HUES6 (cell line): ENCODE measurements at regions not wholly inside any gene's neighbourhood (a gene's known extent, or its start where the extent isn't known, plus 50 kb on each side); places are given as distances from the start of the nearest gene placed in this dataset.

Source experiments
- H3K27ac ChIP-seq: 2 replicates; pipeline ENCODE4 v1.7.0; 2013; ENCODE audit warnings: low read depth, mild to moderate bottlenecking, low read length, inconsistent platforms
- H3K27me3 ChIP-seq: 2 replicates; pipeline ENCODE4 v1.6.1; 2013; ENCODE audit warnings: low read length; ENCODE audit not compliant: control insufficient read depth, insufficient read depth
- H3K36me3 ChIP-seq: 2 replicates; pipeline ENCODE4 v1.6.1; 2013; ENCODE audit warnings: low read length; ENCODE audit not compliant: control insufficient read depth, insufficient read depth
- H3K4me1 ChIP-seq: 2 replicates; pipeline ENCODE4 v1.6.1; 2013; ENCODE audit warnings: low read length; ENCODE audit not compliant: control insufficient read depth, insufficient read depth
- H3K4me3 ChIP-seq: 2 replicates; pipeline ENCODE4 v1.5.1; 2013; ENCODE audit warnings: low read depth, low read length
- H3K9ac ChIP-seq: one replicate; pipeline ENCODE4 v1.6.1; 2013; ENCODE audit warnings: mild to moderate bottlenecking, low read length
- H3K9me3 ChIP-seq: 2 replicates; pipeline ENCODE4 v1.6.1; 2013; ENCODE audit warnings: low read depth, low read length; ENCODE audit not compliant: control insufficient read depth, insufficient read depth

DNA sequence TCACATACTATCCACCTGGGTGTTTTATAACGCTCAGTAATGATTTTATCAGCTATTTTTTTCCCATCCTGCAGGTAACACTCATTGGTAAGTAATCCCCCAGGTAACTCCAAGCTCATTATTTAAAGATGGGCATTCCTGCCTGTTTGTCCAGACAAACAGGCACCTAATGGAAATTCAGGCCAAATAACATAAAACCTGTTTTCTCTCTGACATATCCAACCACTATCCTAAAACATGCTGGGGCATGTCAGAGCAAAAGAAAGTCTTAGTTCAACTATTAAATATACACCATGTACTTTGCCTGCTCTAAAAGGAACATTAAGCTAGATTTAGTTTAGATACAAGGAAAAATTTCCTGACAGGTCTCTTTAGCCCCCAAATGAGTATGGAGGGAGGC is 987.7 kb downstream of the TTLL7 start:
- H3K36me3 ChIP-seq = no peaks in the 10 kb centered on the region

DNA sequence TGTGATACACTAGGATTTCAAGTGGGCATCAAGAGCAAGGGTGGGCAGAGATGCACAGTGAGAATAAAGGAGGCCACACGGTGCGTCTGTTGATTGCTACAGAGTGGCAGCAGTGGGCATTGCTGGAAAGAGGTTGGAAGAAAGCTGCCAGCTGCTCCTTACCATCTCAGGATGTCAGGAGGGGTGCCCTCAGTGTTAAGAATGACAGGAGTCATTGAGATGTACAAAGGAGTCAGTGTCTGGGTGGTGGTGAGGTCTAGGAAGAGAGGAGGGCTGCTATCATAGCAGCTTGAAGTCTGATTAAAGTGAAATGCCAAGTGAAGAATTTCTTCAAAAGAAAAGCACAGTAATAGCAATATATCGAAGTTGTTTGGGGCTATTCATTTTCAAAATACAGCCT is 992.7 kb downstream of the TTLL7 start:
- Histone ChIP-seq H3K9ac (no peak overlapping the region), H3K4me3 (no peak overlapping the region), H3K27ac (no peak overlapping the region), H3K36me3 (no peaks in the 10 kb centered on the region), H3K4me1 (no peaks in the 10 kb centered on the region), H3K9me3 (no peaks in the 10 kb centered on the region), H3K27me3 (no peaks in the 10 kb centered on the region)

More for the DNA sequence above, 987.7 kb downstream of the TTLL7 start:
- no peaks in the 10 kb centered on the region for H3K27me3 ChIP-seq
- no peak overlapping the region for H3K9ac ChIP-seq
- H3K4me1 ChIP-seq = no peaks in the 10 kb centered on the region
- no peak overlapping the region for H3K4me3 ChIP-seq
- H3K27ac ChIP-seq = no peak overlapping the region
- no peaks in the 10 kb centered on the region for H3K9me3 ChIP-seq

GRCh38 chr1:83000286-83000685 is 998.6 kb downstream of the TTLL7 start:
- Histone ChIP-seq H3K27ac (no peak overlapping the region), H3K4me3 (no peak overlapping the region), H3K36me3 (no peaks in the 10 kb centered on the region), H3K9ac (no peak overlapping the region), H3K9me3 (no peaks in the 10 kb centered on the region), H3K4me1 (no peaks in the 10 kb centered on the region), H3K27me3 (no peaks in the 10 kb centered on the region)

- no peak overlapping the region for H3K9ac ChIP-seq
- no peak overlapping the region for H3K4me3 ChIP-seq
- no peaks in the 10 kb centered on the region for H3K27me3 ChIP-seq
- H3K36me3 ChIP-seq = no peaks in the 10 kb centered on the region
- H3K4me1 ChIP-seq = no peaks in the 10 kb centered on the region
- peaks cover 3% of the 10 kb centered on the region for H3K9me3 ChIP-seq
- H3K27ac ChIP-seq = no peak overlapping the region
These were observed 1003.0 kb downstream of the TTLL7 start for GRCh38 chr1:82995951-82996350.

DNA sequence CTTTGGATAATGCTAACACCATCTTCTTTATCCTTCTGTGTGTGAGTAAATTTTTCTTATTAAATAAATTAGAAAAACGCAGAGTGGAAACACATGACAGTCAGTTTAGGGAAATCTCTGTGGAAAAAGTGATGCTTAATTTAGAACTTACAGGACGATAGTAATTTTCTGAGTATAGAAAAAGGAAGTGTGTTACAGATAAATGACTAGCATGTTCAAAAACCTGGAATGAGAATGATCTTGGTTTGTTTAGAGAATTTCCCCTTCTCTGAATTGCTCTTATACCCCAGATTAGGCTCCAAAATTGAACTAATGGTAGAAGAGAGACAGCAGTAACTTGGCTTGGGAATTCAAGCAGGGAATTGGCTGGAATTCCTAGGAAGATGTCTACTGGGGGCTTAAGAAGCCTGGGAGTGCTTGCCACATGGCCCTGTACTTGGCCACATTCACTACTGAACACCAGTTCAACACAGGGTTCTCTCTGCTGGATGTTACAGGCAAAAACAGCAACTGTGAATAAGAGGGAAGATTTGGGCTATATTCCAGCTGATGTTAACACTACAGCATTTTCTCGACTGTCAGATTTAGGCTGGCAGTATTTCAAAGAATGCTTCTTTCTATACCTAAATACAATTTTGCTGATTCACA is 1004.2 kb downstream of the TTLL7 start:
- H3K4me1 ChIP-seq = no peaks in the 10 kb centered on the region
- H3K27me3 ChIP-seq = no peaks in the 10 kb centered on the region
- no peak overlapping the region for H3K9ac ChIP-seq
- peaks cover 3% of the 10 kb centered on the region for H3K9me3 ChIP-seq
- H3K36me3 ChIP-seq = no peaks in the 10 kb centered on the region
- H3K27ac ChIP-seq = no peak overlapping the region
- no peak overlapping the region for H3K4me3 ChIP-seq

DNA sequence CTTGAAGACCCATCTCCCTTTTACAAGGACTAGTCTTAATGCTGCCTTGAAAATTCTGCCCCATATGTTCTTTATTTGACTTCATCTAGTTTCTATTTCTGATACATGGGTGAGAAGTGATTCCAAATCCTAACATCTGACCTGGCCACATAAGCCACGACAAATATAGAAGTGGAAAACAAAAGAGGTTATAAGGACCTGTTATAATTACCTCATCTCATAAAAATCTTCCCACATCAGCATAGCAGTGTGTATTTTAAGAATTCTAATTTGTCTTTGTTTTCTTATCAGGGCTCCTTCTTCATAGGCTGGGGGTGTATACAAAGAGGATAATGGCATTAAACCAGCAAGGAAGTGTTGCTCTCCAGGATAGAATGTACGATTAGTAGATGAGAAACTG is 1007.4 kb downstream of the TTLL7 start:
- H3K4me3 ChIP-seq = no peak overlapping the region
- no peaks in the 10 kb centered on the region for H3K27me3 ChIP-seq
- no peaks in the 10 kb centered on the region for H3K4me1 ChIP-seq
- peaks cover 3% of the 10 kb centered on the region for H3K9me3 ChIP-seq
- no peak overlapping the region for H3K9ac ChIP-seq
- no peak overlapping the region for H3K27ac ChIP-seq
- no peaks in the 10 kb centered on the region for H3K36me3 ChIP-seq

DNA sequence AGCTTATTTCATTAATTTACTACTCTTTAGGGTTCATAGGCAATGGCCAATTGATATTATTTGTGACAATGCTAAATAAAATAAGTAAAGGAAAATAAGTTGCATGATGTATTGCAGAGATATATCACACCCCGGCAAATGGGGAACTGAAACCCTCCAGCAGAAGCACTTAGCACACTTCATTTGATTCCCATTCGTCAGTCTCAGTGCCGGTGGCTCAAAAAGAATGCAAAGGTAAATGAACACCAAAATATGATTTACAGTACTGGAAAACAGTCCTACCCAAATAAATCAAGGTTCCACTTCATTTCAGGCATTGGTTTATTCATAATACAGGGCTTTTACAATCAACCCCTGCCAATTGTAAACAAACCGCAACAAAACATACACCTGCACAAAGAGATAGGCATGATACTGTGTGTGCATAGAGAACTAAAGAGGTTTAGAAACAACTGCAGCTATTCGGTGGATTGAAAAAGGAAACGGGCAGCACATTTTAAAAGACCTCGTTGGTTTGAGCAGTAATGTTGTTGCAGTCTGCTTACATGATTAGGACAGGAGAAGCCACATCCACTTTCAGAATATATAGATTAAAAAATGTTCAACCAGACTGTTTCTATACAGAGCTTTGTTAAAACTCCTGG is 1019.2 kb downstream of the TTLL7 start:
- Histone ChIP-seq H3K4me3 (no peak overlapping the region), H3K36me3 (no peaks in the 10 kb centered on the region), H3K27ac (no peak overlapping the region), H3K27me3 (no peaks in the 10 kb centered on the region), H3K9ac (no peak overlapping the region), H3K9me3 (no peaks in the 10 kb centered on the region), H3K4me1 (peaks cover 16% of the 10 kb centered on the region)

GRCh38 chr1:82978461-82979324 is 1020.2 kb downstream of the TTLL7 start:
- H3K9me3 ChIP-seq = no peaks in the 10 kb centered on the region

GRCh38 chr1:82972841-82973553 is 1025.9 kb downstream of the TTLL7 start:
- no peak overlapping the region for H3K27ac ChIP-seq
- H3K4me3 ChIP-seq = no peak overlapping the region
- no peaks in the 10 kb centered on the region for H3K36me3 ChIP-seq
- H3K27me3 ChIP-seq = no peaks in the 10 kb centered on the region
- no peak overlapping the region for H3K9ac ChIP-seq
- H3K4me1 ChIP-seq = 0 out of 2 replicates have a peak, but pooled peaks cover 4% of the 10 kb centered on the region
- no peaks in the 10 kb centered on the region for H3K9me3 ChIP-seq

More at GRCh38 chr1:82978461-82979324, 1020.2 kb downstream of the TTLL7 start:
- Histone ChIP-seq H3K27ac (no peak overlapping the region), H3K36me3 (no peaks in the 10 kb centered on the region), H3K27me3 (no peaks in the 10 kb centered on the region), H3K4me1 (peaks cover 16% of the 10 kb centered on the region), H3K4me3 (no peak overlapping the region), H3K9ac (no peak overlapping the region)

DNA sequence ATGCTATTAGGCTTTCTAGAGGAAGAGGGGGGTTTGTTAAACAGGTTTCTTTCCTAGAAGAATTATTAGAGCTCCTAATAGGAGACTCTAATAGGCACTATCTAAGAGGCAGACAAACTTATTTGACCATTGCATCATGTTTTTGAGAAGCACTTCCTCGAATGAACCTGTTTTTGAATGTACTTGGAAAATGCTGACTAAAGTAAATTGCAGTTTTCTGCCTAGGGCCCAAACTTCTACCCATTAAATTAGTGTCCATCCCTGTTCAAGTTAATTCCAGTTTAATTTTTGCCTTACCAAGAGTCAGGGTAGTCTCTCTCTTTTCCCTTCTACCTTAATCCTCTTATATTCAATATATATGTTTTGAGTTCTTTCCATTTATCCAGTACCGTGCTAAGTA is 1029.6 kb downstream of the TTLL7 start:
- Histone ChIP-seq H3K27ac (no peak overlapping the region), H3K9ac (no peak overlapping the region), H3K36me3 (no peaks in the 10 kb centered on the region), H3K27me3 (no peaks in the 10 kb centered on the region), H3K9me3 (no peaks in the 10 kb centered on the region), H3K4me1 (no peaks in the 10 kb centered on the region), H3K4me3 (no peak overlapping the region)
